IMR-90 (cell line): ENCODE measurements at regions not wholly inside any gene's neighbourhood (a gene's known extent, or its start where the extent isn't known, plus 50 kb on each side); places are given as distances from the start of the nearest gene placed in this dataset.

Experiments used
- ATAC-seq: fragments of 200-7000 bp; cut with Tn5 transposase; 2 replicates; pipeline ENCODE4 v1.9.1; 2020; ENCODE audit warnings: low read depth, mild to moderate bottlenecking, moderate library complexity
- BruUV-seq: library from RNA; stranded (reverse); fragments of 400-500 nt; replicated peaks from 2 replicates; lab custom pipeline; 2021; lab: Mats Ljungman, UMichigan
- CTCF ChIA-PET: fragments of 300-600 bp; formaldehyde crosslinking; extraction: SDS; loops from one replicate; lab custom pipeline; 2021; ENCODE audit warnings: antibody characterized with exemption; lab: Yijun Ruan, JAX
- POLR2A ChIA-PET: fragments of 300-600 bp; sonication (Branson Sonifier 250); formaldehyde crosslinking; loops from one replicate; lab custom pipeline; 2022; ENCODE audit warnings: antibody characterized with exemption; ENCODE audit not compliant: unreplicated experiment; lab: Charles Lee
- DNase-seq: peaks from one replicate; pipeline ENCODE4 v3.0.0; 2013
- H2AFZ ChIP-seq: replicated peaks from 2 replicates; pipeline ENCODE3; 2013; ENCODE audit warnings: low read length, mild to moderate bottlenecking; ENCODE audit not compliant: poor library complexity
- H2AK5ac ChIP-seq: 2 replicates; pipeline ENCODE4 v1.6.1; 2013; ENCODE audit warnings: low read depth, low read length, inconsistent platforms
- H2AK9ac ChIP-seq: replicated peaks from 2 replicates; pipeline ENCODE3; 2013; ENCODE audit warnings: mild to moderate bottlenecking, low read depth, low read length, moderate library complexity; ENCODE audit not compliant: poor library complexity
- H2BK120ac ChIP-seq: 2 replicates; pipeline ENCODE4 v1.6.1; 2013; ENCODE audit warnings: low read depth, low read length, inconsistent platforms
- H2BK15ac ChIP-seq: 3 replicates; pipeline ENCODE4 v1.6.1; 2013; ENCODE audit warnings: low read depth, low read length, inconsistent platforms
- H2BK20ac ChIP-seq: 2 replicates; pipeline ENCODE4 v1.6.1; 2013; ENCODE audit warnings: low read depth, mild to moderate bottlenecking, inconsistent platforms, low read length, moderate library complexity
- H2BK5ac ChIP-seq: 2 replicates; pipeline ENCODE4 v1.6.1; 2013; ENCODE audit warnings: mild to moderate bottlenecking, low read depth, low read length, inconsistent platforms; ENCODE audit not compliant: poor library complexity, severe bottlenecking
- H3K14ac ChIP-seq: replicated peaks from 2 replicates; pipeline ENCODE4 v1.6.1; 2013; ENCODE audit warnings: low read depth, low read length, inconsistent platforms
- H3K18ac ChIP-seq: 2 replicates; pipeline ENCODE4 v1.6.1; 2013; ENCODE audit warnings: low read depth, low read length, control low read depth
- H3K23ac ChIP-seq: 2 replicates; pipeline ENCODE4 v1.6.1; 2013; ENCODE audit warnings: low read depth, low read length, inconsistent platforms
- H3K27ac ChIP-seq: 2 replicates; pipeline ENCODE4 v1.5.1; 2013; ENCODE audit warnings: mild to moderate bottlenecking, control low read depth, low read length; ENCODE audit not compliant: insufficient read depth
- H3K27me3 ChIP-seq: 2 replicates; pipeline ENCODE4 v1.6.1; 2013; ENCODE audit warnings: low read length; ENCODE audit not compliant: control insufficient read depth, insufficient read depth
- H3K36me3 ChIP-seq: 2 replicates; pipeline ENCODE4 v1.6.1; 2013; ENCODE audit warnings: low read length, mixed read lengths; ENCODE audit not compliant: control insufficient read depth, insufficient read depth
- H3K4ac ChIP-seq: 2 replicates; pipeline ENCODE4 v1.6.1; 2013; ENCODE audit warnings: low read depth, low read length, inconsistent platforms
- H3K4me1 ChIP-seq: 2 replicates; pipeline ENCODE4 v1.6.1; 2013; ENCODE audit warnings: low read length, mixed read lengths; ENCODE audit not compliant: control insufficient read depth, insufficient read depth
- H3K4me2 ChIP-seq: 2 replicates; pipeline ENCODE4 v1.6.1; 2013; ENCODE audit warnings: low read depth, mild to moderate bottlenecking, control low read depth, low read length, moderate library complexity
- H3K4me3 ChIP-seq: 2 replicates; pipeline ENCODE4 v1.5.1; 2013; ENCODE audit warnings: low read depth, mild to moderate bottlenecking, control low read depth, low read length, moderate library complexity; ENCODE audit not compliant: insufficient read depth
- H3K56ac ChIP-seq: 2 replicates; pipeline ENCODE4 v1.6.1; 2013; ENCODE audit warnings: low read length, inconsistent platforms; ENCODE audit not compliant: insufficient read depth; ENCODE audit errors: extremely low read depth
- H3K79me1 ChIP-seq, 2 experiments: 2 replicates each; pipeline ENCODE4 v1.6.1; 2013; ENCODE audit warnings: low read length in 2 of 2, inconsistent platforms in 1 of 2, low read depth in 1 of 2
- H3K9ac ChIP-seq: 2 replicates; pipeline ENCODE4 v1.6.1; 2013; ENCODE audit warnings: low read depth, low read length, control low read depth
- H3K9me1 ChIP-seq: 2 replicates; pipeline ENCODE4 v1.6.1; 2013; ENCODE audit warnings: low read length, inconsistent platforms; ENCODE audit not compliant: insufficient read depth
- H3K9me3 ChIP-seq: 2 replicates; pipeline ENCODE4 v1.6.1; 2013; ENCODE audit warnings: low read length; ENCODE audit not compliant: control insufficient read depth, insufficient read depth
- H4K20me1 ChIP-seq: 2 replicates; pipeline ENCODE4 v1.6.1; 2013; ENCODE audit warnings: low read length, inconsistent platforms; ENCODE audit not compliant: insufficient read depth
- H4K5ac ChIP-seq: 2 replicates; pipeline ENCODE4 v1.6.1; 2013; ENCODE audit warnings: mild to moderate bottlenecking, low read depth, low read length, control low read depth
- H4K8ac ChIP-seq, 2 experiments: 2 replicates each; pipeline ENCODE4 v1.6.1; 2013; ENCODE audit warnings: low read depth in 2 of 2, low read length in 2 of 2, control low read depth in 1 of 2, inconsistent platforms in 1 of 2
- H4K91ac ChIP-seq: 2 replicates; pipeline ENCODE4 v1.6.1; 2013; ENCODE audit warnings: low read depth, low read length, inconsistent platforms; ENCODE audit not compliant: insufficient read depth
- CEBPB ChIP-seq: IDR thresholded peaks from 2 replicates; pipeline ENCODE4 v1.6.1; 2012; ENCODE audit warnings: low read depth, low read length, improper control_type of control experiment
- CHD1 ChIP-seq: IDR thresholded peaks from 2 replicates; pipeline ENCODE4 v1.6.1; 2012; ENCODE audit warnings: low read depth, low read length, improper control_type of control experiment
- FOS ChIP-seq: fragments of 150-350 bp; IDR thresholded peaks from 2 replicates; pipeline ENCODE4 v1.6.1; 2016; ENCODE audit warnings: low read depth, low read length
- MAFK ChIP-seq: IDR thresholded peaks from 2 replicates; pipeline ENCODE4 v1.6.1; 2012; ENCODE audit warnings: low read depth, low read length, improper control_type of control experiment
- MAZ ChIP-seq: IDR thresholded peaks from 2 replicates; pipeline ENCODE4 v1.6.1; 2012; ENCODE audit warnings: low read depth, mild to moderate bottlenecking, low read length, improper control_type of control experiment, moderate library complexity, borderline replicate concordance
- MXI1 ChIP-seq: IDR thresholded peaks from 2 replicates; pipeline ENCODE4 v1.6.1; 2012; ENCODE audit warnings: low read depth, mild to moderate bottlenecking, low read length, moderate library complexity, borderline replicate concordance
- NFE2L2 ChIP-seq: fragments of 150-350 bp; IDR thresholded peaks from 2 replicates; pipeline ENCODE4 v1.6.1; 2016; ENCODE audit warnings: low read depth, mild to moderate bottlenecking, low read length
- POLR2A ChIP-seq: IDR thresholded peaks from 2 replicates; pipeline ENCODE4 v1.6.1; 2012; ENCODE audit warnings: mild to moderate bottlenecking, low read depth, low read length
- RAD21 ChIP-seq: IDR thresholded peaks from 2 replicates; pipeline ENCODE4 v1.6.1; 2012; ENCODE audit warnings: low read length, improper control_type of control experiment
- RCOR1 ChIP-seq: IDR thresholded peaks from 2 replicates; pipeline ENCODE4 v1.6.1; 2012; ENCODE audit warnings: mild to moderate bottlenecking, low read length, improper control_type of control experiment; ENCODE audit not compliant: insufficient replicate concordance
- RFX5 ChIP-seq: IDR thresholded peaks from 2 replicates; pipeline ENCODE4 v1.8.0; 2012; ENCODE audit warnings: low read depth, mild to moderate bottlenecking, low read length, moderate library complexity
- SMC3 ChIP-seq: fragments of 150-350 bp; IDR thresholded peaks from 2 replicates; pipeline ENCODE4 v1.6.1; 2016; ENCODE audit warnings: low read depth, mild to moderate bottlenecking, antibody characterized with exemption, low read length, moderate library complexity
- WGBS, 2 experiments: methylation state at CpG; one replicate each; pipeline versions ENCODE4 v1.1.5 to v1.1.7; 2013; ENCODE audit warnings: missing lambda C conversion rate in 2 of 2; ENCODE audit not compliant: insufficient read length in 1 of 2; ENCODE audit errors: extremely low coverage in 2 of 2; 5-methylcytosine and 5-hydroxymethylcytosine counted together
- dilution Hi-C: fragments of 300-500 bp; cut with HindIII; formaldehyde crosslinking; loops from one replicate; pipeline ENCODE4 v1.14.3; 2018; ENCODE audit warnings: low sequenced_read_pairs; ENCODE audit not compliant: unreplicated experiment
- in situ Hi-C: fragments of 300-500 bp; cut with MboI; formaldehyde crosslinking; loops from 3 replicates; pipeline ENCODE4 v1.14.3; 2019; ENCODE audit warnings: low sequenced_read_pairs, inconsistent platforms, mixed read lengths
- intact Hi-C: fragments of 100-400 bp; cut with micrococcal nuclease; formaldehyde crosslinking; loops from 2 replicates; pipeline ENCODE4 v1.10.0; 2022
- TF ChIP-seq, protein P1 (sequence below): fragments of 150-350 bp; IDR thresholded peaks from 2 replicates; pipeline ENCODE4 v1.6.1; 2017; ENCODE audit warnings: mild to moderate bottlenecking, antibody characterized with exemption, low read length, low read depth
- TF ChIP-seq, protein P2 (sequence below): fragments of 150-350 bp; IDR thresholded peaks from 2 replicates; pipeline ENCODE4 v1.6.1; 2016; ENCODE audit warnings: low read depth, mild to moderate bottlenecking, low read length, moderate library complexity, borderline replicate concordance
- TF ChIP-seq, protein P3 (sequence below): conservative IDR thresholded peaks from 2 replicates; pipeline ENCODE4 v1.5.1; 2012; ENCODE audit warnings: mild to moderate bottlenecking, low read depth, low read length, improper control_type of control experiment

- POLR2A ChIA-PET, result no interaction called here
- no peak overlapping the region for H3K56ac ChIP-seq
Measured at GRCh38 chr13:68714292-68714691, 1393.3 kb upstream of the ATXN8OS start.

More at GRCh38 chr13:68714292-68714691, 1393.3 kb upstream of the ATXN8OS start:
- Histone ChIP-seq H3K9ac (no peak overlapping the region), H2AK5ac (no peak overlapping the region), H2BK5ac (no peak overlapping the region), H3K4ac (no peak overlapping the region), H2BK20ac (no peak overlapping the region), H3K4me3 (no peak overlapping the region), H4K8ac (no peak overlapping the region), H3K4me2 (no peak overlapping the region), H2AK9ac (no peak overlapping the region), H3K14ac (no peak overlapping the region), H3K9me3 (peaks cover 3% of the 10 kb centered on the region; the same call in 1 of the 2 replicates), H4K5ac (no peak overlapping the region), H2BK15ac (no peak overlapping the region), H3K36me3 (no peaks in the 10 kb centered on the region), H2AFZ (no peak overlapping the region), H3K27me3 (no peaks in the 10 kb centered on the region), H3K9me1 (no peaks in the 10 kb centered on the region), H4K20me1 (no peaks in the 10 kb centered on the region), H3K79me1 (no peaks in the 10 kb centered on the region), H3K4me1 (no peaks in the 10 kb centered on the region), H3K27ac (no peak overlapping the region), H4K91ac (no peak overlapping the region), H2BK120ac (no peak overlapping the region), H3K18ac (no peak overlapping the region), H3K23ac (no peak overlapping the region)
- WGBS, 2 experiments, result no CpG with 5 or more reads among the region's 2 CpGs
- intact Hi-C loops, result no loop called here
- in situ Hi-C loops, result no loop called here
- dilution Hi-C loops, result no loop called here
- TF ChIP-seq SMC3 (no peak), RFX5 (no peak), RAD21 (no peak), CEBPB (no peak), MXI1 (no peak), MAZ (no peak), NFE2L2 (no peak), CHD1 (no peak), POLR2A (no peak), MAFK (no peak), FOS (no peak), RCOR1 (no peak)
- TF ChIP-seq, protein P1, sequence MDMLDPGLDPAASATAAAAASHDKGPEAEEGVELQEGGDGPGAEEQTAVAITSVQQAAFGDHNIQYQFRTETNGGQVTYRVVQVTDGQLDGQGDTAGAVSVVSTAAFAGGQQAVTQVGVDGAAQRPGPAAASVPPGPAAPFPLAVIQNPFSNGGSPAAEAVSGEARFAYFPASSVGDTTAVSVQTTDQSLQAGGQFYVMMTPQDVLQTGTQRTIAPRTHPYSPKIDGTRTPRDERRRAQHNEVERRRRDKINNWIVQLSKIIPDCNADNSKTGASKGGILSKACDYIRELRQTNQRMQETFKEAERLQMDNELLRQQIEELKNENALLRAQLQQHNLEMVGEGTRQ, result no peak
- TF ChIP-seq, protein P2, sequence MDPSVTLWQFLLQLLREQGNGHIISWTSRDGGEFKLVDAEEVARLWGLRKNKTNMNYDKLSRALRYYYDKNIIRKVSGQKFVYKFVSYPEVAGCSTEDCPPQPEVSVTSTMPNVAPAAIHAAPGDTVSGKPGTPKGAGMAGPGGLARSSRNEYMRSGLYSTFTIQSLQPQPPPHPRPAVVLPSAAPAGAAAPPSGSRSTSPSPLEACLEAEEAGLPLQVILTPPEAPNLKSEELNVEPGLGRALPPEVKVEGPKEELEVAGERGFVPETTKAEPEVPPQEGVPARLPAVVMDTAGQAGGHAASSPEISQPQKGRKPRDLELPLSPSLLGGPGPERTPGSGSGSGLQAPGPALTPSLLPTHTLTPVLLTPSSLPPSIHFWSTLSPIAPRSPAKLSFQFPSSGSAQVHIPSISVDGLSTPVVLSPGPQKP, result no peak
- TF ChIP-seq, protein P3, sequence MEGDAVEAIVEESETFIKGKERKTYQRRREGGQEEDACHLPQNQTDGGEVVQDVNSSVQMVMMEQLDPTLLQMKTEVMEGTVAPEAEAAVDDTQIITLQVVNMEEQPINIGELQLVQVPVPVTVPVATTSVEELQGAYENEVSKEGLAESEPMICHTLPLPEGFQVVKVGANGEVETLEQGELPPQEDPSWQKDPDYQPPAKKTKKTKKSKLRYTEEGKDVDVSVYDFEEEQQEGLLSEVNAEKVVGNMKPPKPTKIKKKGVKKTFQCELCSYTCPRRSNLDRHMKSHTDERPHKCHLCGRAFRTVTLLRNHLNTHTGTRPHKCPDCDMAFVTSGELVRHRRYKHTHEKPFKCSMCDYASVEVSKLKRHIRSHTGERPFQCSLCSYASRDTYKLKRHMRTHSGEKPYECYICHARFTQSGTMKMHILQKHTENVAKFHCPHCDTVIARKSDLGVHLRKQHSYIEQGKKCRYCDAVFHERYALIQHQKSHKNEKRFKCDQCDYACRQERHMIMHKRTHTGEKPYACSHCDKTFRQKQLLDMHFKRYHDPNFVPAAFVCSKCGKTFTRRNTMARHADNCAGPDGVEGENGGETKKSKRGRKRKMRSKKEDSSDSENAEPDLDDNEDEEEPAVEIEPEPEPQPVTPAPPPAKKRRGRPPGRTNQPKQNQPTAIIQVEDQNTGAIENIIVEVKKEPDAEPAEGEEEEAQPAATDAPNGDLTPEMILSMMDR, result no peak
- CTCF ChIA-PET, result no interaction called here
- ATAC-seq (no peak), DNase-seq (no peak)
- no TSS peak for BruUV-seq
